ENCODE measurements at regions not wholly inside any gene's neighbourhood (a gene's known extent, or its start where the extent isn't known, plus 50 kb on each side); places are given as distances from the start of the nearest gene placed in this dataset.

DNA sequence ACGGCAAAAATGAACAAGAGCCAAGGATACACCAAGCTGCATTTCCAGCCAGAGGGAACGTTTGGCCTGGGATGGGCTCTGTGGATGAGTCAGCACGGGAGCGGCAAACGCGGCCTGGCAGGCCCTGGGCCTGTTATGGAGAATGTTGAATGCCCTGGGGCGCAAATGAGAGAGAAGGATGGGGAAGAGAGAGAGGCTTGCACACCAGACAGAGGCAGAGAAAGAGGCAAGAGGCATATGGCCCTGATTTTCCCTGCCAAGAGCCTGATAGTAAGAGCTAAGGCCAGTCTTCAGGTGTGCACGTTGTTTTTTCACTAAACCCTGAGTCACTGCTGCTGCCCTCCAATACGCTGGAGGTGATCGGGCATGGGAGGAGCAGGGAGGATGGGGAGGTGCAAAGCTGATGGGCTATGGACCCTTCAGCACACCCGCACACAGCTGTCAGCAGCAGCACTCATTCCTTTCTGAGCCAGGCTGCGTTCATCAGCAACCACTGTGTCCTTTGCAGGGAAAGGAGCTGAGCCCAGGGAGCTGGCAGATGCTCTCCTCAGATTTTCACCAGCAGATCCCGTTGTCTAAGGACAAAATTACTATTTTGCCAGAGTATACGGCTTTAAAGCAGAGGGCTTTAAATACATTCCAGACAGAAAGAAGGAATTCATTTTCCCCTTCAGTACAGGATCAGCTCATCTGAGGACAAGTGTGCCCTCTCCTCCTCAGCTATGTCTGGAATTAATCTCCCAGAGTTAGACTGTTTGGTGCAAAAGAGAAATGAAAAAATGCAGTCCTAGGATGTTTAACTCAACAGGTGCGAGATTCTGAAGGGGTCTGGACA, 61.7 kb upstream of the SLC22A23 start:
- peak; percentile 66; the same call in 1 of the 2 replicates for ATAC-seq
- no TSS peak for BruUV-seq (replicated peaks)
- in situ Hi-C loops (cut with HindIII; ENCODE audit: low pct_unique_long_range_greater_than_20kb, low sequenced_read_pairs) = no loop called here
- intact Hi-C loops (cut with micrococcal nuclease; ENCODE audit: unreplicated experiment) = no loop called here
- POLR2A ChIA-PET = no interaction called here
- H3K27me3 ChIP-seq (ENCODE audit: control insufficient read depth, insufficient read depth, low read length) = peaks cover 5% of the 10 kb centered on the region
- H3K36me3 ChIP-seq (ENCODE audit: control insufficient read depth, insufficient read depth, low read length) = no peaks in the 10 kb centered on the region
- TF ChIP-seq, protein P1, sequence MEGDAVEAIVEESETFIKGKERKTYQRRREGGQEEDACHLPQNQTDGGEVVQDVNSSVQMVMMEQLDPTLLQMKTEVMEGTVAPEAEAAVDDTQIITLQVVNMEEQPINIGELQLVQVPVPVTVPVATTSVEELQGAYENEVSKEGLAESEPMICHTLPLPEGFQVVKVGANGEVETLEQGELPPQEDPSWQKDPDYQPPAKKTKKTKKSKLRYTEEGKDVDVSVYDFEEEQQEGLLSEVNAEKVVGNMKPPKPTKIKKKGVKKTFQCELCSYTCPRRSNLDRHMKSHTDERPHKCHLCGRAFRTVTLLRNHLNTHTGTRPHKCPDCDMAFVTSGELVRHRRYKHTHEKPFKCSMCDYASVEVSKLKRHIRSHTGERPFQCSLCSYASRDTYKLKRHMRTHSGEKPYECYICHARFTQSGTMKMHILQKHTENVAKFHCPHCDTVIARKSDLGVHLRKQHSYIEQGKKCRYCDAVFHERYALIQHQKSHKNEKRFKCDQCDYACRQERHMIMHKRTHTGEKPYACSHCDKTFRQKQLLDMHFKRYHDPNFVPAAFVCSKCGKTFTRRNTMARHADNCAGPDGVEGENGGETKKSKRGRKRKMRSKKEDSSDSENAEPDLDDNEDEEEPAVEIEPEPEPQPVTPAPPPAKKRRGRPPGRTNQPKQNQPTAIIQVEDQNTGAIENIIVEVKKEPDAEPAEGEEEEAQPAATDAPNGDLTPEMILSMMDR (IDR thresholded peaks at IDR 0.05) = no peak
- TF ChIP-seq, protein P2, sequence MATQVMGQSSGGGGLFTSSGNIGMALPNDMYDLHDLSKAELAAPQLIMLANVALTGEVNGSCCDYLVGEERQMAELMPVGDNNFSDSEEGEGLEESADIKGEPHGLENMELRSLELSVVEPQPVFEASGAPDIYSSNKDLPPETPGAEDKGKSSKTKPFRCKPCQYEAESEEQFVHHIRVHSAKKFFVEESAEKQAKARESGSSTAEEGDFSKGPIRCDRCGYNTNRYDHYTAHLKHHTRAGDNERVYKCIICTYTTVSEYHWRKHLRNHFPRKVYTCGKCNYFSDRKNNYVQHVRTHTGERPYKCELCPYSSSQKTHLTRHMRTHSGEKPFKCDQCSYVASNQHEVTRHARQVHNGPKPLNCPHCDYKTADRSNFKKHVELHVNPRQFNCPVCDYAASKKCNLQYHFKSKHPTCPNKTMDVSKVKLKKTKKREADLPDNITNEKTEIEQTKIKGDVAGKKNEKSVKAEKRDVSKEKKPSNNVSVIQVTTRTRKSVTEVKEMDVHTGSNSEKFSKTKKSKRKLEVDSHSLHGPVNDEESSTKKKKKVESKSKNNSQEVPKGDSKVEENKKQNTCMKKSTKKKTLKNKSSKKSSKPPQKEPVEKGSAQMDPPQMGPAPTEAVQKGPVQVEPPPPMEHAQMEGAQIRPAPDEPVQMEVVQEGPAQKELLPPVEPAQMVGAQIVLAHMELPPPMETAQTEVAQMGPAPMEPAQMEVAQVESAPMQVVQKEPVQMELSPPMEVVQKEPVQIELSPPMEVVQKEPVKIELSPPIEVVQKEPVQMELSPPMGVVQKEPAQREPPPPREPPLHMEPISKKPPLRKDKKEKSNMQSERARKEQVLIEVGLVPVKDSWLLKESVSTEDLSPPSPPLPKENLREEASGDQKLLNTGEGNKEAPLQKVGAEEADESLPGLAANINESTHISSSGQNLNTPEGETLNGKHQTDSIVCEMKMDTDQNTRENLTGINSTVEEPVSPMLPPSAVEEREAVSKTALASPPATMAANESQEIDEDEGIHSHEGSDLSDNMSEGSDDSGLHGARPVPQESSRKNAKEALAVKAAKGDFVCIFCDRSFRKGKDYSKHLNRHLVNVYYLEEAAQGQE (IDR thresholded peaks at IDR 0.05; ENCODE audit: insufficient read depth in 1 of 2, low read depth in 2 of 2, low read length in 1 of 2) = no peak
- no peak for TF ChIP-seq SIN3A (IDR thresholded peaks at IDR 0.05; ENCODE audit: borderline replicate concordance, insufficient read depth, low read depth, low read length)
- no peak for TF ChIP-seq POLR2AphosphoS5 (IDR thresholded peaks at IDR 0.05; ENCODE audit: low read depth, low read length)
- no peak for TF ChIP-seq TCF7L2 (IDR thresholded peaks at IDR 0.05; ENCODE audit: low read depth, low read length)
- no peak overlapping the region for H3K27ac ChIP-seq (ENCODE audit: low read length)
- no peak overlapping the region for H3K4me3 ChIP-seq (ENCODE audit: low read depth in 2 of 2, low read length in 2 of 2)
- no peaks in the 10 kb centered on the region for H3K9me3 ChIP-seq (ENCODE audit: control insufficient read depth, insufficient read depth, low read depth, low read length)
- CTCF ChIA-PET = interaction anchor here (0.5 kb wide), 1 partner anchor 157 kb away, joined by 11 read pairs; no protein-coding TSS in a partner anchor
- H3K4me1 ChIP-seq (ENCODE audit: control insufficient read depth, insufficient read depth, low read length) = no peaks in the 10 kb centered on the region
- DNase-seq (ENCODE audit: low read depth, low spot score) = no peak

DNA sequence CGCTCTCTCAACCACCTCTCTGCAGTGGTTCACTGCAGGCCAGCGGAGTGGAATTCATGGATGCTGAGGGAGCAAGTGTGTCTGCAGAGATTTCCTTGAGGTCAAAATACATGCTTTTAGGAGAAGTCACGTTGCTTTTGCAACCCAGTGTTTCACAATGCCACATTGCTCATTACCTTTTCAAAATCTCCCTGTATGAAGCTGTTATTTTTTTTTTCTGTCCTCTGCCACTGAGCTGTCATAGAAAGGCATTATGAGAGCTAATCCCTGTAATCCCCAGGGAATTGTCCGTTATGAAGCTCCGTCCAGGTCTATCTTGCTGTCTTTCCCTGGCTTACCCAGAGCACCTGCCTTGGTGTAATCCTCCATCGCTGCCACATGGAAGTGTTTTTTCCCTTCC, 60.5 kb upstream of the SLC22A23 start:
- BruUV-seq (replicated peaks) = no TSS peak
- ATAC-seq (no peak), DNase-seq (ENCODE audit: low read depth, low spot score) (no peak)
- Histone ChIP-seq H3K4me1 (ENCODE audit: control insufficient read depth, insufficient read depth, low read length) (no peaks in the 10 kb centered on the region), H3K36me3 (ENCODE audit: control insufficient read depth, insufficient read depth, low read length) (no peaks in the 10 kb centered on the region), H3K9me3 (ENCODE audit: control insufficient read depth, insufficient read depth, low read depth, low read length) (no peaks in the 10 kb centered on the region), H3K27me3 (ENCODE audit: control insufficient read depth, insufficient read depth, low read length) (peaks cover 2% of the 10 kb centered on the region; the same call in 1 of the 2 replicates), H3K4me3 (ENCODE audit: low read depth in 2 of 2, low read length in 2 of 2) (no peak overlapping the region), H3K27ac (ENCODE audit: low read length) (no peak overlapping the region)
- TF ChIP-seq SIN3A (IDR thresholded peaks at IDR 0.05; ENCODE audit: borderline replicate concordance, insufficient read depth, low read depth, low read length) (no peak), TCF7L2 (IDR thresholded peaks at IDR 0.05; ENCODE audit: low read depth, low read length) (no peak), POLR2AphosphoS5 (IDR thresholded peaks at IDR 0.05; ENCODE audit: low read depth, low read length) (no peak)
- TF ChIP-seq, protein P1 (IDR thresholded peaks at IDR 0.05) = no peak
- TF ChIP-seq, protein P2 (IDR thresholded peaks at IDR 0.05; ENCODE audit: insufficient read depth in 1 of 2, low read depth in 2 of 2, low read length in 1 of 2) = no peak
- ChIA-PET CTCF (no interaction called here), POLR2A (interaction anchor here (0.8 kb wide), 1 partner anchor 187 kb away, joined by 11 read pairs; no protein-coding TSS in a partner anchor)
- intact Hi-C loops (cut with micrococcal nuclease; ENCODE audit: unreplicated experiment) (no loop called here), in situ Hi-C loops (cut with HindIII; ENCODE audit: low pct_unique_long_range_greater_than_20kb, low sequenced_read_pairs) (no loop called here)
